Brain microvascular endothelial cell (primary cell): ENCODE measurements at regions not wholly inside any gene's neighbourhood (a gene's known extent, or its start where the extent isn't known, plus 50 kb on each side); places are given as distances from the start of the nearest gene placed in this dataset.
A peak's percentile ranks its signal among the peaks of the same experiment; 100 is the strongest.

ENCODE experiments used
- DNase-seq: peaks from one replicate; pipeline ENCODE4 v3.0.0-alpha.2; 2020
- H3K27ac ChIP-seq: fragments of 250-450 bp; sonication (Bioruptor Pico); 2 replicates; pipeline ENCODE4 v1.5.1; 2020; ENCODE audit warnings: mild to moderate bottlenecking, moderate library complexity
- H3K27me3 ChIP-seq: fragments of 250-450 bp; sonication (Bioruptor Pico); replicated peaks from 2 replicates; pipeline ENCODE4 v1.5.1; 2020; ENCODE audit warnings: mild to moderate bottlenecking
- H3K36me3 ChIP-seq: fragments of 250-450 bp; sonication (Bioruptor Pico); replicated peaks from 2 replicates; pipeline ENCODE4 v1.5.1; 2020; ENCODE audit warnings: mild to moderate bottlenecking
- H3K4me3 ChIP-seq: 2 replicates; pipeline ENCODE4 v1.5.1; 2011; ENCODE audit warnings: low read depth, mild to moderate bottlenecking, control low read depth, low read length, moderate library complexity
- in situ Hi-C: cut with HindIII; loops from 2 replicates; pipeline ENCODE4 v1.10.0; 2017; ENCODE audit warnings: low sequenced_read_pairs, low pct_ligation_motif_present
- TF ChIP-seq, protein P1 (sequence below): IDR thresholded peaks from 2 replicates; pipeline ENCODE4 v1.5.1; 2011; ENCODE audit warnings: low read depth, mild to moderate bottlenecking, moderate library complexity, low read length, control low read depth, inconsistent platforms; ENCODE audit errors: missing control alignments

GRCh38 chr6:16056263-16056870 is 72.5 kb upstream of the MYLIP start:
- Histone ChIP-seq H3K27ac (no peak overlapping the region), H3K36me3 (no peaks in the 10 kb centered on the region), H3K4me3 (no peak overlapping the region), H3K27me3 (no peaks in the 10 kb centered on the region)
- TF ChIP-seq, protein P1, sequence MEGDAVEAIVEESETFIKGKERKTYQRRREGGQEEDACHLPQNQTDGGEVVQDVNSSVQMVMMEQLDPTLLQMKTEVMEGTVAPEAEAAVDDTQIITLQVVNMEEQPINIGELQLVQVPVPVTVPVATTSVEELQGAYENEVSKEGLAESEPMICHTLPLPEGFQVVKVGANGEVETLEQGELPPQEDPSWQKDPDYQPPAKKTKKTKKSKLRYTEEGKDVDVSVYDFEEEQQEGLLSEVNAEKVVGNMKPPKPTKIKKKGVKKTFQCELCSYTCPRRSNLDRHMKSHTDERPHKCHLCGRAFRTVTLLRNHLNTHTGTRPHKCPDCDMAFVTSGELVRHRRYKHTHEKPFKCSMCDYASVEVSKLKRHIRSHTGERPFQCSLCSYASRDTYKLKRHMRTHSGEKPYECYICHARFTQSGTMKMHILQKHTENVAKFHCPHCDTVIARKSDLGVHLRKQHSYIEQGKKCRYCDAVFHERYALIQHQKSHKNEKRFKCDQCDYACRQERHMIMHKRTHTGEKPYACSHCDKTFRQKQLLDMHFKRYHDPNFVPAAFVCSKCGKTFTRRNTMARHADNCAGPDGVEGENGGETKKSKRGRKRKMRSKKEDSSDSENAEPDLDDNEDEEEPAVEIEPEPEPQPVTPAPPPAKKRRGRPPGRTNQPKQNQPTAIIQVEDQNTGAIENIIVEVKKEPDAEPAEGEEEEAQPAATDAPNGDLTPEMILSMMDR = no peak
- in situ Hi-C loops = no loop called here
- DNase-seq = no peak

- DNase-seq = no peak
- no peak overlapping the region for H3K4me3 ChIP-seq
- in situ Hi-C loops = no loop called here
- H3K36me3 ChIP-seq = no peaks in the 10 kb centered on the region
- H3K27ac ChIP-seq = no peak overlapping the region
- no peaks in the 10 kb centered on the region for H3K27me3 ChIP-seq
- TF ChIP-seq, protein P1 = no peak
Observed at GRCh38 chr6:16055852-16056251, 73.0 kb upstream of the MYLIP start.

DNA sequence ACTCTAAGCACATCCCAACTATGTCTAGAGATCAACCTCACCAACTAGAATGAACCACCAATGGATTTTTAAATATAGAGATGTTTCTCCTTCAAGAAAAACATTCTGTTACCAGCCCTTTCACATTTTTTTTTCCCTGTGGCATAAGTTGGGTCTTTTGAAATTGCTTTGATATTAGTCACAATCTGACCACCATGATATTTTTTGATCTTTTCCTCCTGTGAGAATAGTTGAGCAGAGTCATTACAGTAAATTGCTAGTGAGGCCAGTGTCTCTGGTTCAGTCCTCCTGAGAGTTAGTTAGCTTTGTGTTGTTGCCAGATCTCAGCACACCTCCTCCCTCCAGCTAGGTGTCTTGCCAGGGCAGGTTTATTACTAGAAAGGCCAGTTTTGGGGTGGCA is 79.7 kb upstream of the MYLIP start:
- Histone ChIP-seq H3K4me3 (no peak overlapping the region), H3K36me3 (no peaks in the 10 kb centered on the region), H3K27ac (no peak overlapping the region), H3K27me3 (no peaks in the 10 kb centered on the region)
- TF ChIP-seq, protein P1 = no peak
- in situ Hi-C loops = no loop called here
- peak; percentile 2 for DNase-seq

- Histone ChIP-seq H3K27me3 (no peaks in the 10 kb centered on the region), H3K27ac (no peak overlapping the region), H3K4me3 (no peak overlapping the region), H3K36me3 (no peaks in the 10 kb centered on the region)
- DNase-seq = no peak
- TF ChIP-seq, protein P1 = no peak
- in situ Hi-C loops = no loop called here
Observed at GRCh38 chr6:16048221-16048620, 80.7 kb upstream of the MYLIP start.

DNA sequence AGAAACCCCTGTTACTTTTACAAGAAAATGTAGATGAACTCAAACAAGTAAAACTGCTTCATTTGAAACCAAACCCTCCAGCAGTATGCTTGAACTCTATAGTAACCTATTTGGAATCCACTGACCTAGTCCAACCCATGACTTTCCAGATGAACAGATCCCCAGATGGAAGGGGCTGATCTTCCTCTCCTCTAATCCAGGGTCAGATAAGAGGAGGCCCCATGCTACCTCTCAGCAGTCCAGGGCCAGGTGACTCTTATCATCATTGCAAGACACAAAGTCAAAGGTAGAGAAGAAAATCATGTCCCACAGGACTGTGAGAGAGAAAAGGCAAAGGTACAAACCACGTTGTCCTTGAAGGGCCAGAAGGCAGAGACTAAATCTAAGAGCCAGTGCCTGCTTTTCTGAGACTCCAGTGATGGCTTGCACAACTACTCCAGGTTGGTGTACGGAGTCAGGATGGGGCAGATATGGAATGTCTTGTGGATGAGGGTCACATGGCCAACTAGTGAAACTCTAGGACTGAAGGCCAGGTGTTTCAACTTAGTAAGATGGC is 81.4 kb upstream of the MYLIP start:
- no peak for DNase-seq
- in situ Hi-C loops = no loop called here
- TF ChIP-seq, protein P1 = no peak

DNA sequence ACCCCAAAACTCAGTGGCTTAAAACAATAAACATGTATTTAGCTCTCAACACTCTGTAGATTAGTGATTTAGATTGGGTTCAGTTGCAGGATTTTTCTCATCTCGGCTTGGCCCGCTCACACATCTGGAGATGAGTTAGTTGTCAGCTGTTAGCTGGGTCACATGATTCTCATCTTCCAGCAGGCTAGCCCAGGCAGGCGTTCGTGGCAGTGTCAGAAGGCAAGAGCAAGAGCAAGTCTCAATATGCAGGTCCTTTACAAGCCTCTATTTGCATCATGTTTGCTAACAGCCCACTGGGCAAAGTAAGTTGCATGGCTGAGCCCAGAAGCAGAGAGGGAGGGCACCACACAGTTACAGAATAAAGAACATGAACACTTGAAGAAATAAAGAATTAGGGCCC is 83.6 kb upstream of the MYLIP start:
- TF ChIP-seq, protein P1 = no peak
- Histone ChIP-seq H3K4me3 (no peak overlapping the region), H3K27ac (no peak overlapping the region), H3K36me3 (no peaks in the 10 kb centered on the region), H3K27me3 (no peaks in the 10 kb centered on the region)
- no peak for DNase-seq
- in situ Hi-C loops = no loop called here

More for the DNA sequence above, 81.4 kb upstream of the MYLIP start:
- Histone ChIP-seq H3K27ac (no peak overlapping the region), H3K36me3 (no peaks in the 10 kb centered on the region), H3K4me3 (no peak overlapping the region), H3K27me3 (no peaks in the 10 kb centered on the region)
